UCSD-AML1 (cell line): ENCODE measurements at regions not wholly inside any gene's neighbourhood (a gene's known extent, or its start where the extent isn't known, plus 50 kb on each side); places are given as distances from the start of the nearest gene placed in this dataset.

Source experiments
- DNase-seq: peaks from one replicate; lab custom pipeline; 2025; ENCODE audit not compliant: unreplicated experiment; lab: John Stamatoyannopoulos, UW

DNA sequence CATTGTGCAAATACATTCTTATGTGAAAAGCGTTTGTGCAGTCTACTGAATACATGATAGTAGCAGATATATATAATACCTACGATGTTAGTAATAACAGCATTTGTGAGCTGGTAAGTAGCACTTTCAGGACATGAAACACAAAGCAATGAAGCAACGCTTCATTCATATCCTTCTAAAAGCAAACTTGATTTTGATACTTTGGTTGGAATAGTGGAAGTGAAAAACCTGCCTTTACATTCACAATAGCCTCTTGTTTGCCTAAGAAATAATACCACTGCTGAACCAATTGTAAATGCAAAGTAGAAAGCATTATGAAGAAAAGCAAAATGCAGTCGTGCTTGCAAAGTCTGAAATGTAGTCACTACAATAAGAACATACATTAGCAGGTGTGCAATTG, 926.3 kb downstream of the FSTL5 start:
- DNase-seq: no peak

DNA sequence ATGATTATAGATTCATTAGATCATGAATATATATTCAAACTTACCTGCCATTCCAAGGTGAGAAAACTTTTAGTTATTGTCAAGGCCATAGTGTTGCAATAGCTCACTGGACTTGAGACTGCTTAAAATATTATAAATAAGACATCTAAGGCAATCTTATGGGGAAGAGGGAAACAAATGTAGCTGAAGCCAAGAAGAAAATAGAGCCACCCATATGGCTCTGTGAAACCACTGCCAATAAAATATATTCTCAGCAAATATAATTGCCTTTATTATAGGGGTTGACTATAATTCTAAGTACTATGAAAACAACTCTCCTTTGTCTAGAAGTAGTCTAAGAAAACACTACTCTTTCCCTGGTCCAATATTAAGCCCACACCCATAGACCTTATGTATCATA, 938.5 kb downstream of the FSTL5 start:
- no peak for DNase-seq

DNA sequence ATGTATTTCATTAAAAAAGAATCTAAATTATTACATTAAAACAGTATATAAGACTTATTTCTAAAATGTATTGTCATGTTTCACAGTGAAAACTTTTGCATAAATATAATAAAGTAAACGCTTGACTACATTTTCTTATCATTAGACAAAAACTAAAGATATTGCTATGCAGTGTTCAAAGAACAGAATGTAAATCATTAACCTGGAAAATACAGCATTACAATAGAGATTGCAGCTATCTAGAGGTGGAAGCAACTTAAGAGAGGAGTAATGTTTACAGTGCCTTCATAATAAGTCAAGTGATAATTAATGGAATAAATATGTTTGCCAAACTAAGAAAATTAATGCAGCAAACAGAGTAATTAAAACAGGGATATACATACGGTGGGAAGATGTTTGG, 940.9 kb downstream of the FSTL5 start:
- no peak for DNase-seq

DNA sequence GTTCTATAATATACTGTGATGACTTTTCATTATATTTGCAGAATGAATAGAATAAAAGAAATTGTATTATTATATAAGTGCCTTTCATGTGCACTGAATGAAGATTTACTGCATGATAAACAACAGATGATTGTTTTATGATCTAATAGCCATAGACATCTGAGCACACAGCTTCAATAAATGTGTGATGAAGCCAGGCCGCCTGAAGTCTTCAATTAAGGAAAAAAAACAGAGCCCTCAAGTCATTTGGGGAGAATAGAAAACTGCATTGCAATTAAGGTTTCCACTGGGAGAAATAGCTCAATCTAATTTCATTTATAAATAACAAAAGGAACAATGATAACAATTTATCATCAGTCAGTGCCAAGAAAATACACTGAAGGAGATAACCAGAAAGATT, 955.2 kb downstream of the FSTL5 start:
- DNase-seq: no peak

DNA sequence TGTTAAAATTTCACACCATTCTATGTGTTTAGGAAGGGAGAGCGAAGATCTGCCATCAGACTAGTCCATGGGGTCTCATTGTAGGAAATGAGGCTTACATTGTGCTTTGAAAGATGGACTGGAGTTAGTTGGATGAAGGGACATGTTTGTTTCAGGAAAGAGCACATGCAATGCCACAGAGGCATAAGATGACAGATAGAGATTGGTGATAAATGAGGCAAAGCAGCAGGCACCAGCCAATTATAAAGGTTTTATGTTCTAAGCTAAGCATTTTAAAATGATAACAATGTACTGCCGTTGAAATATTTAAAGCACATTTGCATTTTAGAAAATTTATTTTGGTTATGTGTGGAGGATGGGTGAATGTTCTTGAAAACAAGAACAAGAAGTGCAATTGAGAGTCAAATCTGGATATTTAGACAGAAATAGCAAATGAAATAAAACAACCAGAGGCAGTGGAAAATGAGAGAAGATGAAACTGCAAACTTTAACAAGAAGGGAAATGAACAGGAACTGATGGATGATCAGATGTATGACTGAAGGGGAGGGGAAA, 957.2 kb downstream of the FSTL5 start:
- no peak for DNase-seq

DNA sequence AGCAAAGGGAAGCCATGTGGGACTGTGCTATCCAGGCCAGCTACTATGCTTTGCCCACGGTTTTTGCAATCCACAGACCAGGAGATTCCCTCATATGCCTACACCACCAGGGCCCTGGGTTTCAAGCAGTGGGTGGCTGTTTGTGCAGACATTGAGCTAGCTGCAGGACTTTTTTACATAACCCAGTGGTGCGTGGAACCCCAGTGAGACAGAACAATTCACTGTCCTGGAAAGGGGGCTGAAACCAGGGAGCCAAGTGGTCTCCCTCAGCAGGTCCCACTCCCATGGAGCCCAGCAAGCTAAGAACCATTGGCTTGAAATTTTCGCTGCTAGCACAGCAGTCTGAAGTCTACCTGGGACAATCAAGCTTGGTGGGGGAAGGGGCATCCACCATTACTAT, 959.9 kb downstream of the FSTL5 start:
- no peak for DNase-seq

DNA sequence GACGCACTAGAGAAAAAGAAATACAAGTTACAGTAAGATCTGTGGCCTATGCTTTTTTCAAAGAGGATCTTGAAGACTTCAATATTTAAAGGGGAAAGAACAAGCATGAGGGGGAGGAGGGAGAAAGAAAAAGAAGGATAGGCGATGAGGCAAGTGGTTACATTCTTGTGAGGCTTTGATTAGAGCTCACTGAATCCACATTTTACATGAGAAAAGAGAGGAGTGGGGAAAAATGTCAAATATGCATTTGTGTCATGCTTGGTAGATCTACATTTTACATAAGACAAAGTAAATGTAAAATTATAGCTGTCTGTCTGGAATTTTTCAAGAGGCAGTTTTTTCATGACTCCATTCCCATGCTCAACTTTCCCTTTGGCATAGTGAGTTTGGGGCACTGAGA, 965.9 kb downstream of the FSTL5 start:
- no peak for DNase-seq

DNA sequence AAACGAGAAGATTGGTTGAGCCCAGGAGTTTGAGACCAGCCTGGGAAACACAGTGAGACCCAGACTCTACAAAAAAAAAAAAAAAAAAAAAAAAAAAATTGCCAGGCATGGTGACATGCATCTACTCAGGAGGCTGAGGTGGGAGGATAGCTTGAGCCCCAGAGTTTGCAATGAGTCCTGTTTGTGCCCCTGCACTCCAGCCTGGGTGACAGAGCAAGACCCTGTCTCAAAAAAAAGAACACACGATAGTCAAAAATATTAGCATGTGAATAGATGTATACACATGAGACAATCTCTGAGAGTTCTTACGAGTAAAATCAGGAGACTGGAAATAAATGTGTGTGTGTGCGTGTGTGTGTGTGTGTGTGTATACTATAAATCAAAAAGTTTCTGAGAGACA, 966.3 kb downstream of the FSTL5 start:
- DNase-seq: no peak

DNA sequence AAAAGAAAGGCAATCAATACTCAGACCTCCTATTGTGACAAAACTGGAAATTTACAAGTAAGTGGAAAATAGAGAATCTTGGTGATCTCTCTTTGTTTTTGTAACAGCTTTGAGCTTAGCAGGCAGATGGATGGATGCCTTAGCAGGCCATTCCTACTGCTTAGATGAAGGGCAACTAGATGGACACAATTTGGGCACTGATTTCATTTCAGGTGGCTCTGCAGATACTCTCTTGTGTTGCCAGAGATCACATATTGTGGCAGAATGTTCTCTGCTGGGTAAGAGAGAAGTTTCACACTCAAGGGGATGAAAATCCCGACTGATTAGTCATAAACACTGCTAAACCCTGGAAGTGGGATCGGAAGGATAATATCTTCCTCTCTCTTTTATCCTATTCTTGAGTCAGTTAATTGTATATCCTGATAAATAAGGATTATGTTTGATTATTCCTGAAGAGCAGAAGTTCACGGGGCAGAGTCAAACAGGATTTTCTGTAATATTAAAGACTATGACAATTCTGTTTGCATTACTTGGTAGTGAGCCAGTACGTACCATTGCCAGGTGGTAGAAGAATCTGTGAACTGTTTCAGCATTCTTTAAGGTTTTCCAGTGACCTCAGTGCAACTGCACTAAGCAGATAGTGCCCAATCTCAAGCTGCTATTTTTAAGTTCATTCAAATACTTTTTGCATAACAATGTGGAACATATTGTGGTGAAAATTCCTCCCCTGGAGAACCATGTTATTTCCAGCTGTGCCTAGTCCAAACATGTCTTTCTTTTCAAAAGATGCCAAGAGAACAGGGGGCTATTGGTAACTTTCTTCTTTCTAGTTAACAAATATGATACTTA, 974.3 kb downstream of the FSTL5 start:
- no peak for DNase-seq

DNA sequence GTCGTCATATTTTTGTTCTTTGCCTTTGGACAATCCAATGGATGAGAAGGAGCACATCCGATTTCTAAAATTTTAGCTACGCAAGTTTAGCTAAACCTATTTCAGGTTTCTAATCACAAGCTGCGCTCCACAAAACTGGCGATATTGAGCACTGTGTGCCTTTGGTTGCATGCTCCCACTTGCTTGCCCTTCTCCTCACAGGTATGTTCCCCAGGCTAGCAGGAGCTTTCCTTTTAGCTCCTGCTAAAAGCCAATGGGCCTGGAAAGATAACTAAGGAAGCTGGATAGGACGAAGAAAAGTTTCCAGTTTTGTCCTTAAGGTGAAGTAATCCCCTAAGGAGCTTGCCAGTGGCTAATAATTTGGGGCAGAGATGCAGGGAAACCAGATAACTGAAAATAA, 975.2 kb downstream of the FSTL5 start:
- DNase-seq: no peak

DNA sequence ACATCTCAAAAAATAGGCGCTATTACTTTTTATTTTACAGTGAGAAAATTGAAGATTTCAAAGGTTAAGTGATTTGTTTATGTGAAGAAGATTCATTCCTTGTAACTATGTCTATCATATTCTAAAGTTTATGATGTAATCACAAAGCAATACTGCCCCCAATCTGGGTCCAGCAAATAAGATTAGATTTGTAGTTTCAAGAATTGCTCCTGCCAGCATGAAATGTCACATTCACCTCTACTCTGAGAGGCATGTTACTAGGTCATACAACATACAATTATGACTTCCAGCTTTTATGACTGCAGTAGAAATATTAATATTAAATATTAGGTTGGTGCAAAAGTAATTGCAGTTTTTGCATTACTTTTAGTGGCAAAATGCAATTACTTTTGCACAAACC, 976.2 kb downstream of the FSTL5 start:
- no peak for DNase-seq

DNA sequence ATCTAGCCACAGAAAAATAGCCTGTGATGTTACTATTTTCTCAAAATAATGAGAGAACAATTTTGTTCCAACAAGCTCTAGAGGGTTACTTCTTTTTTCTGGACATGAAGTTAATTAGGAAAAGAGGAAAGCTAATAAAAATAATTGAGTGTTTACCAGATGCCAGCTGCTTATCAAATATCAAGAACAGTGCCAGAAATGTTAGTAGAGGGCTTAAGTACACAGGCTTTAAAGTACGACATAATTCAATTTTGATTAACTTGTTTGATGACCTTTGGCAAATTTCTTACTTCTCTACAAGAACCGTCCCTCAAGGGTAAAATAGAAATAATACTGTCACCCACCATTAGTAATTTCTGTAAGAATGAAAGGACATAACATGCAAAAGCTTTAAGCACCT, 977.0 kb downstream of the FSTL5 start:
- DNase-seq: no peak

DNA sequence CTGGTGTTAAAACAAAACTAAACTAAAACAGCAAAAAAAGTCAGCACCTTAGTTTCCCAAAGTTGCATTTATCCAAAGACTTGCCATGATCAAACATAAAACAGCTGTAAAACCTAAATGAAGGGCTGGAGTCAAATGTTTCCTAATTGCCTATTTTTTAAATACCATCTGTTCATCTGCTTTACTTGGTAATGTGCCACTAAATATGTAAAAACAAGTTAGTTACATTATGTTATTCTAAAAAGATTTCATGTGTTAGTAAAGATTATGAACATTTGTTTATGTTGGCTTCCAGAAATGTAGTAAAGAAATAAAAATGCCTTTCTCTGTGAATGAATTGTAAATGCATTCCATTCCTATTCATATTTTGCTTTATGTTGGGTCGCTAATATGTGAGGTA, 977.8 kb downstream of the FSTL5 start:
- DNase-seq: no peak

DNA sequence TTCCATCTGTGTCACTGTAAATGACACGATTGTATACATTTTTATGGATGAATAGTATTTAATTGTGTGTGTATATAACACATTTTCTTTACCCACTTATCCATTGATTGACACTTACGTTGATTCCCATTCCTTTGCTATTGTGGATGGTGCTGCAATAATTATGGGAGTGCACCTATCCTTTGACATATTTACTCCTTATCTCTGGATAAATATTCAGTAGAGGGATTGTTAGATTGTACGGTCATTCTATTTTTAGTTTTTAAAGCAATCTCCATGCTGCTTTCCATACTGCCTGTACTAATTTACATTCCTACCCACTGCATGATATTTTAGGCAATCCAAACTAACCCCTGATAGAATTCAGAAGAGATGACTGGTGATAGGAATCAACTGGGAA, 980.1 kb downstream of the FSTL5 start:
- no peak for DNase-seq

DNA sequence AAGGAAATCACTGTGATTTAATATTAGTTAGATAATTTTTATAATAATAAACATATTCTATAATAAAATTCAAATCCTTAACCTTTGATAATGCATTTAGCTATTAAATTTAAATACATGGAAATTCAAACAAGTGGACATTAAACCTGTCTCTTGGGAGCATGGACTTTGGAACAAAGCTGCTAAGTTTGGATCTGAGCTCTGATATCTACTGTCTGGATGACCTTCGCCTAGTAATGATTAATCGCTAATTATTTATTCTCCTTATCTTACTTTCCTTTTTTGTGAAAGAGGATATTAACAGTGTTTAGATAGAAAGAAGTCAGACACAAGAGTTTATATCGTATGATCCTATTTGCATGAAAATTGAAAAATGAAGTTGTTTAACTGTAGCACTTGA, 980.9 kb downstream of the FSTL5 start:
- no peak for DNase-seq

DNA sequence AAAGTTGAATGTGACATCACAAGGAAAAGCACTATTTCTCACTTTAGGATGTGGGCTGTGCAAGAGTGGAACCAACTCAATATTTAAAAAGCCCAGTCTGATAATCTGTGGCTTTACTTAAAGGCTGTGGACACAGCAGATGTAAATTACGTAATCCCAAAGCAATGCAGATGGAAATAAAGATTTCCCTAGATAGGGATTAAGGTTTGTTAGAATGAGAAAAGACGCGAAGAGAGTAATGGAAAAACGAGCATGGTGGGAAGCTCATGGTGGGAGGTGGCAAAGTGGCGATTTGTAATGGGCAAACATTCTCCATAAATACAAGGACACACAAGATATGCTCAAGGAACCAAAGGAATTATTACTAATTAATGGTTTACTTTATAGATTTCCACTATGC, 985.5 kb downstream of the FSTL5 start:
- DNase-seq: no peak

DNA sequence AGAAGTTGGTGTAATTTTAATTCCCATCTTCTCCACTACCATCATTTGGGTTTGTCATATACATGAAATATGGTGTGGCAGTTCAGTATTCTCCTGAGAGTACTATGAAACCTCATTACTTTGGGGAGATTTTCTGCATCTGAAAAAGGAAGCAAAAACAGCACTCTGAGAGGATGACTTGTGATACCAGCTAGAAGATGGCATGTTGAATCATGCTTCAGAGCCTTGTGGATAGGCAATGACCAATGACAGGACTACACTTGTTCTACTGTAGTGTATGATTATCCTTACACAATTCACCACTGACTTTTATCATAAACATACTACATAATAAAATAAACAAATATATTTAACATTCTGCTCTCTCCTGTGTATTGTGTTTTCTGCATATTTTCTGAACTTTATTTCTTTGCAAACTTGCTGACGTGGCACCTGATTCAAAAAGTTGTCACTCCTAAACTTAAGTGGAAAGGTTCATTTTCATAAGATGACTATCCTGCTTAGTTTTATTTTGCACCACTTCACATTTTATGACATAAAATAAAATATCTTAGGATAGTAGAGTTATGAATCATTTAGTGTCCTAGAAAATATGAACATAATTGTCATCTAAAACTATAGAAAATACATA, 991.3 kb downstream of the FSTL5 start:
- no peak for DNase-seq

DNA sequence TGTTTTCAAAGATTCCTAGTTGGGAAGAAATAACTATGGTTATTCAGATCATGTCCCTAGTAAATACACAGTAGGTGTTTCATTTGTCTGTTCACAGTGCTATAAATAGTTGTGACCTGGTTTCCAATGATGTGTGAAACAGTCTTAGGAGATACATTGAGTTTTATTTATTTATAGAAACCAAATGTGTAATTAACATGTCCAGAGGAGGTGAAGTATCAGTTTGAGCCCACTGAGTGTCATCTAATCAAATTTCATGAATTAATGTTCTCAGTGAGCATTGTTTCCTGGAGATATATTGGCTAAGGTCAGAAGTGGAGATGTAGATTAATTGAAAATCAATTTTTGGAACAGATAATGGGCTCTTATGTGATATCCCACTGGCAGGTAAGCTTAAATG, 996.3 kb downstream of the FSTL5 start:
- no peak for DNase-seq

DNA sequence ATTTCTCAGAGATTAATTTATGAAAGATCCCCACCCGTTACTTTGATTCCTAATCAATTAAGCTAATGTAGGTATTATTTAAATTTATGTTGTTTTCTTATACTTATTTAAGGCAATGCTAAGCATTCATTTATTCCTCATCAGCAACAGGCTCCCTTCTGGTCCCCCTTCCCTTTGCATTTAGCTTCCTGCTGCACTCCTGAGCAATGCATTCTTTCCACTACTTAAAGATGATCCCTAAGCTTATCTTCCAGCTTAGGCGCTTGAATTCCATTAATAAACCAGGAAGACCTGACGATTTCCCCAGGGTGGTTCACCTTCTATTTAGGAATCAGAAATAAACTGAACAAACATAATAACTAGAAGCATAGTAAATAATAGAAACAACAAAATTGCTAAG, 1003.1 kb downstream of the FSTL5 start:
- no peak for DNase-seq

DNA sequence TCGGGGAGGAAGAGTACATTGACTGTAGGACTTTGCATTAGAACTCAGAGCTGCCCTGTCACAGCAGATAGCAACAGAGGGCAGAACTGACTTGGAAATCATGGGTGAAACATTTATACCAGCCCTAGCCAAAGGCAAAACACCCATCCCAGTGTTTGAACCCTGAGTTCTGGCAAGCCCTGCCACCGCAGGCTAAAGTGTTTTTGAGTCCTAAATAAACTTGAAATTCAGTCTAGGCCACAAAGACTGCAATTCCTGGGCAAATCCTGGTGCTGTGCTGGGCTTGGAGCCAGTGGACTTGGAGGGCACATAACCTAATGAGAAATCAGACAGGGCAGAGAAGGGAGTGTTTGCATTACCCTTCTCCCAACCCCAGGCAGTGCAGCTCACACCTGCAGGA, 1015.7 kb downstream of the FSTL5 start:
- DNase-seq: no peak

DNA sequence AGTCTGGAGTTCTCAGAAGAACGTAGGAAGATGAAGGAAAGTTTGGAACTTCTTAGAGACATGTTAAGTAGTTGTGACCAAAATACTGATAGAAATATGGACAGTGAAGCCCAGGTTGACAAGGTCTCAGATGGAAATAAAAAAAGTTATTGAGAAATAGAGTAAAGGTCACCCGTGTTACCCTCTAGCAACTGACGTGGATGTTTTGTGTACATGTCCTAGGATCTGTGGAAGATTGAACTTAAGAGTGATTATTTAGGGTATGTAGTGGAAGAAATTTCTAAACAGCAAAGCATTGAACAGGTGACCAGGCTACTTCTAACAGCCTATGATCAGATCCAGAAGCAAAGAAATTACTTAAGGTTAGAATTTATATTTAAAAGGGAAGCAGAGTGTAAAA, 1020.4 kb downstream of the FSTL5 start:
- DNase-seq: no peak

DNA sequence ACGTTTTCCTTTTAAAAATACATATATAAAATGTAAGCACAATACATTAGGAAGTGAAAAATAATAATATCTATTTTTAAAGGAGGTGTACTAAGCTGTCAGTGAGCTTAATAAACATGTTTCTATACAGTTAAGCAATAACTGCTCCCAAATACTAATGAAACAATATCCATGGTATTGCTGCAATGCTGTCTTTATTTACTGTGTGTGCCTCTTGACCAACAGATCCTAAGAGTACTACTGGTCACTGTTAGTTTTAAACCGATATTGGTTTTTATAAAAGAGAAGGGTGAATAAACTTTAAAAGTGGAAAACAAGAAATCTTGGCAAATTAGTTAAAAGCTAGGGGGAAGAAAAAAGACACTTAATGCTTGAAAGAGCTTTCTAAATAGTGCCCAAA, 1029.0 kb downstream of the FSTL5 start:
- DNase-seq: no peak
